IMR-90 (cell line): ENCODE measurements at regions not wholly inside any gene's neighbourhood (a gene's known extent, or its start where the extent isn't known, plus 50 kb on each side); places are given as distances from the start of the nearest gene placed in this dataset.

Experiments used
- ATAC-seq: fragments of 200-7000 bp; cut with Tn5 transposase; 2 replicates; pipeline ENCODE4 v1.9.1; 2020; ENCODE audit warnings: low read depth, mild to moderate bottlenecking, moderate library complexity
- BruUV-seq: library from RNA; stranded (reverse); fragments of 400-500 nt; replicated peaks from 2 replicates; lab custom pipeline; 2021; lab: Mats Ljungman, UMichigan
- CTCF ChIA-PET: fragments of 300-600 bp; formaldehyde crosslinking; extraction: SDS; loops from one replicate; lab custom pipeline; 2021; ENCODE audit warnings: antibody characterized with exemption; lab: Yijun Ruan, JAX
- POLR2A ChIA-PET: fragments of 300-600 bp; sonication (Branson Sonifier 250); formaldehyde crosslinking; loops from one replicate; lab custom pipeline; 2022; ENCODE audit warnings: antibody characterized with exemption; ENCODE audit not compliant: unreplicated experiment; lab: Charles Lee
- DNase-seq: peaks from one replicate; pipeline ENCODE4 v3.0.0; 2013
- H2AFZ ChIP-seq: replicated peaks from 2 replicates; pipeline ENCODE3; 2013; ENCODE audit warnings: low read length, mild to moderate bottlenecking; ENCODE audit not compliant: poor library complexity
- H2AK5ac ChIP-seq: 2 replicates; pipeline ENCODE4 v1.6.1; 2013; ENCODE audit warnings: low read depth, low read length, inconsistent platforms
- H2AK9ac ChIP-seq: replicated peaks from 2 replicates; pipeline ENCODE3; 2013; ENCODE audit warnings: mild to moderate bottlenecking, low read depth, low read length, moderate library complexity; ENCODE audit not compliant: poor library complexity
- H2BK120ac ChIP-seq: 2 replicates; pipeline ENCODE4 v1.6.1; 2013; ENCODE audit warnings: low read depth, low read length, inconsistent platforms
- H2BK15ac ChIP-seq: 3 replicates; pipeline ENCODE4 v1.6.1; 2013; ENCODE audit warnings: low read depth, low read length, inconsistent platforms
- H2BK20ac ChIP-seq: 2 replicates; pipeline ENCODE4 v1.6.1; 2013; ENCODE audit warnings: low read depth, mild to moderate bottlenecking, inconsistent platforms, low read length, moderate library complexity
- H2BK5ac ChIP-seq: 2 replicates; pipeline ENCODE4 v1.6.1; 2013; ENCODE audit warnings: mild to moderate bottlenecking, low read depth, low read length, inconsistent platforms; ENCODE audit not compliant: poor library complexity, severe bottlenecking
- H3K14ac ChIP-seq: replicated peaks from 2 replicates; pipeline ENCODE4 v1.6.1; 2013; ENCODE audit warnings: low read depth, low read length, inconsistent platforms
- H3K18ac ChIP-seq: 2 replicates; pipeline ENCODE4 v1.6.1; 2013; ENCODE audit warnings: low read depth, low read length, control low read depth
- H3K23ac ChIP-seq: 2 replicates; pipeline ENCODE4 v1.6.1; 2013; ENCODE audit warnings: low read depth, low read length, inconsistent platforms
- H3K27ac ChIP-seq: 2 replicates; pipeline ENCODE4 v1.5.1; 2013; ENCODE audit warnings: mild to moderate bottlenecking, control low read depth, low read length; ENCODE audit not compliant: insufficient read depth
- H3K27me3 ChIP-seq: 2 replicates; pipeline ENCODE4 v1.6.1; 2013; ENCODE audit warnings: low read length; ENCODE audit not compliant: control insufficient read depth, insufficient read depth
- H3K36me3 ChIP-seq: 2 replicates; pipeline ENCODE4 v1.6.1; 2013; ENCODE audit warnings: low read length, mixed read lengths; ENCODE audit not compliant: control insufficient read depth, insufficient read depth
- H3K4ac ChIP-seq: 2 replicates; pipeline ENCODE4 v1.6.1; 2013; ENCODE audit warnings: low read depth, low read length, inconsistent platforms
- H3K4me1 ChIP-seq: 2 replicates; pipeline ENCODE4 v1.6.1; 2013; ENCODE audit warnings: low read length, mixed read lengths; ENCODE audit not compliant: control insufficient read depth, insufficient read depth
- H3K4me2 ChIP-seq: 2 replicates; pipeline ENCODE4 v1.6.1; 2013; ENCODE audit warnings: low read depth, mild to moderate bottlenecking, control low read depth, low read length, moderate library complexity
- H3K4me3 ChIP-seq: 2 replicates; pipeline ENCODE4 v1.5.1; 2013; ENCODE audit warnings: low read depth, mild to moderate bottlenecking, control low read depth, low read length, moderate library complexity; ENCODE audit not compliant: insufficient read depth
- H3K56ac ChIP-seq: 2 replicates; pipeline ENCODE4 v1.6.1; 2013; ENCODE audit warnings: low read length, inconsistent platforms; ENCODE audit not compliant: insufficient read depth; ENCODE audit errors: extremely low read depth
- H3K79me1 ChIP-seq, 2 experiments: 2 replicates each; pipeline ENCODE4 v1.6.1; 2013; ENCODE audit warnings: low read length in 2 of 2, inconsistent platforms in 1 of 2, low read depth in 1 of 2
- H3K9ac ChIP-seq: 2 replicates; pipeline ENCODE4 v1.6.1; 2013; ENCODE audit warnings: low read depth, low read length, control low read depth
- H3K9me1 ChIP-seq: 2 replicates; pipeline ENCODE4 v1.6.1; 2013; ENCODE audit warnings: low read length, inconsistent platforms; ENCODE audit not compliant: insufficient read depth
- H3K9me3 ChIP-seq: 2 replicates; pipeline ENCODE4 v1.6.1; 2013; ENCODE audit warnings: low read length; ENCODE audit not compliant: control insufficient read depth, insufficient read depth
- H4K20me1 ChIP-seq: 2 replicates; pipeline ENCODE4 v1.6.1; 2013; ENCODE audit warnings: low read length, inconsistent platforms; ENCODE audit not compliant: insufficient read depth
- H4K5ac ChIP-seq: 2 replicates; pipeline ENCODE4 v1.6.1; 2013; ENCODE audit warnings: mild to moderate bottlenecking, low read depth, low read length, control low read depth
- H4K8ac ChIP-seq, 2 experiments: 2 replicates each; pipeline ENCODE4 v1.6.1; 2013; ENCODE audit warnings: low read depth in 2 of 2, low read length in 2 of 2, control low read depth in 1 of 2, inconsistent platforms in 1 of 2
- H4K91ac ChIP-seq: 2 replicates; pipeline ENCODE4 v1.6.1; 2013; ENCODE audit warnings: low read depth, low read length, inconsistent platforms; ENCODE audit not compliant: insufficient read depth
- CEBPB ChIP-seq: IDR thresholded peaks from 2 replicates; pipeline ENCODE4 v1.6.1; 2012; ENCODE audit warnings: low read depth, low read length, improper control_type of control experiment
- CHD1 ChIP-seq: IDR thresholded peaks from 2 replicates; pipeline ENCODE4 v1.6.1; 2012; ENCODE audit warnings: low read depth, low read length, improper control_type of control experiment
- CTCF ChIP-seq: conservative IDR thresholded peaks from 2 replicates; pipeline ENCODE4 v1.5.1; 2012; ENCODE audit warnings: mild to moderate bottlenecking, low read depth, low read length, improper control_type of control experiment
- FOS ChIP-seq: fragments of 150-350 bp; IDR thresholded peaks from 2 replicates; pipeline ENCODE4 v1.6.1; 2016; ENCODE audit warnings: low read depth, low read length
- MAFK ChIP-seq: IDR thresholded peaks from 2 replicates; pipeline ENCODE4 v1.6.1; 2012; ENCODE audit warnings: low read depth, low read length, improper control_type of control experiment
- MXI1 ChIP-seq: IDR thresholded peaks from 2 replicates; pipeline ENCODE4 v1.6.1; 2012; ENCODE audit warnings: low read depth, mild to moderate bottlenecking, low read length, moderate library complexity, borderline replicate concordance
- NFE2L2 ChIP-seq: fragments of 150-350 bp; IDR thresholded peaks from 2 replicates; pipeline ENCODE4 v1.6.1; 2016; ENCODE audit warnings: low read depth, mild to moderate bottlenecking, low read length
- POLR2A ChIP-seq: IDR thresholded peaks from 2 replicates; pipeline ENCODE4 v1.6.1; 2012; ENCODE audit warnings: mild to moderate bottlenecking, low read depth, low read length
- RAD21 ChIP-seq: IDR thresholded peaks from 2 replicates; pipeline ENCODE4 v1.6.1; 2012; ENCODE audit warnings: low read length, improper control_type of control experiment
- RCOR1 ChIP-seq: IDR thresholded peaks from 2 replicates; pipeline ENCODE4 v1.6.1; 2012; ENCODE audit warnings: mild to moderate bottlenecking, low read length, improper control_type of control experiment; ENCODE audit not compliant: insufficient replicate concordance
- SMC3 ChIP-seq: fragments of 150-350 bp; IDR thresholded peaks from 2 replicates; pipeline ENCODE4 v1.6.1; 2016; ENCODE audit warnings: low read depth, mild to moderate bottlenecking, antibody characterized with exemption, low read length, moderate library complexity
- USF2 ChIP-seq: fragments of 150-350 bp; IDR thresholded peaks from 2 replicates; pipeline ENCODE4 v1.6.1; 2017; ENCODE audit warnings: mild to moderate bottlenecking, antibody characterized with exemption, low read length, low read depth
- WGBS, 2 experiments: methylation state at CpG; one replicate each; pipeline versions ENCODE4 v1.1.5 to v1.1.7; 2013; ENCODE audit warnings: missing lambda C conversion rate in 2 of 2; ENCODE audit not compliant: insufficient read length in 1 of 2; ENCODE audit errors: extremely low coverage in 2 of 2; 5-methylcytosine and 5-hydroxymethylcytosine counted together
- dilution Hi-C: fragments of 300-500 bp; cut with HindIII; formaldehyde crosslinking; loops from one replicate; pipeline ENCODE4 v1.14.3; 2018; ENCODE audit warnings: low sequenced_read_pairs; ENCODE audit not compliant: unreplicated experiment
- in situ Hi-C: fragments of 300-500 bp; cut with MboI; formaldehyde crosslinking; loops from 3 replicates; pipeline ENCODE4 v1.14.3; 2019; ENCODE audit warnings: low sequenced_read_pairs, inconsistent platforms, mixed read lengths
- intact Hi-C: fragments of 100-400 bp; cut with micrococcal nuclease; formaldehyde crosslinking; loops from 2 replicates; pipeline ENCODE4 v1.10.0; 2022
- TF ChIP-seq, protein P1 (sequence below): fragments of 150-350 bp; IDR thresholded peaks from 2 replicates; pipeline ENCODE4 v1.6.1; 2016; ENCODE audit warnings: low read depth, mild to moderate bottlenecking, low read length, moderate library complexity, borderline replicate concordance

- Histone ChIP-seq H3K79me1 (no peaks in the 10 kb centered on the region), H3K14ac (no peak overlapping the region), H3K23ac (no peak overlapping the region), H3K9me3 (peaks cover 6% of the 10 kb centered on the region; the same call in 1 of the 2 replicates), H3K27me3 (no peaks in the 10 kb centered on the region), H4K8ac (no peak overlapping the region), H2BK120ac (no peak overlapping the region), H3K56ac (no peak overlapping the region), H3K9me1 (no peaks in the 10 kb centered on the region), H3K27ac (no peak overlapping the region), H2AK9ac (no peak overlapping the region), H3K4me3 (no peak overlapping the region), H2BK5ac (no peak overlapping the region), H3K36me3 (no peaks in the 10 kb centered on the region), H3K9ac (no peak overlapping the region), H4K20me1 (no peaks in the 10 kb centered on the region), H4K5ac (no peak overlapping the region), H3K4me2 (no peak overlapping the region), H4K91ac (no peak overlapping the region), H2BK15ac (no peak overlapping the region), H2AFZ (no peak overlapping the region), H2AK5ac (no peak overlapping the region), H3K4ac (no peak overlapping the region), H3K18ac (no peak overlapping the region), H3K4me1 (no peaks in the 10 kb centered on the region), H2BK20ac (no peak overlapping the region)
- no peak for ATAC-seq
- TF ChIP-seq CEBPB (no peak), MAFK (no peak), CHD1 (no peak), CTCF (no peak), FOS (no peak), RCOR1 (no peak), USF2 (no peak), NFE2L2 (no peak), POLR2A (no peak), MXI1 (no peak), SMC3 (no peak), RAD21 (no peak)
- TF ChIP-seq, protein P1, sequence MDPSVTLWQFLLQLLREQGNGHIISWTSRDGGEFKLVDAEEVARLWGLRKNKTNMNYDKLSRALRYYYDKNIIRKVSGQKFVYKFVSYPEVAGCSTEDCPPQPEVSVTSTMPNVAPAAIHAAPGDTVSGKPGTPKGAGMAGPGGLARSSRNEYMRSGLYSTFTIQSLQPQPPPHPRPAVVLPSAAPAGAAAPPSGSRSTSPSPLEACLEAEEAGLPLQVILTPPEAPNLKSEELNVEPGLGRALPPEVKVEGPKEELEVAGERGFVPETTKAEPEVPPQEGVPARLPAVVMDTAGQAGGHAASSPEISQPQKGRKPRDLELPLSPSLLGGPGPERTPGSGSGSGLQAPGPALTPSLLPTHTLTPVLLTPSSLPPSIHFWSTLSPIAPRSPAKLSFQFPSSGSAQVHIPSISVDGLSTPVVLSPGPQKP, result no peak
- in situ Hi-C loops, result no loop called here
- BruUV-seq, result no TSS peak
- DNase-seq, result no peak
- POLR2A ChIA-PET, result no interaction called here
- intact Hi-C loops, result no loop called here
- CTCF ChIA-PET, result no interaction called here
- dilution Hi-C loops, result no loop called here
- WGBS, 2 experiments, result no CpG with 5 or more reads among the region's 3 CpGs
Observed at GRCh38 chr21:19010251-19010650, 606.7 kb upstream of the TMPRSS15 start.
